GM12873 (cell line): ENCODE measurements at regions not wholly inside any gene's neighbourhood (a gene's known extent, or its start where the extent isn't known, plus 50 kb on each side); places are given as distances from the start of the nearest gene placed in this dataset.

Experiments used
- CTCF ChIP-seq: IDR thresholded peaks from 2 replicates; pipeline ENCODE4 v1.5.1; 2012; ENCODE audit warnings: low read depth, mild to moderate bottlenecking, moderate library complexity, low read length, control low read depth; ENCODE audit not compliant: insufficient read depth; ENCODE audit errors: missing control alignments

GRCh38 chr1:59110271-59110670, 186.6 kb upstream of the FGGY start:
- no peak for TF ChIP-seq CTCF

DNA sequence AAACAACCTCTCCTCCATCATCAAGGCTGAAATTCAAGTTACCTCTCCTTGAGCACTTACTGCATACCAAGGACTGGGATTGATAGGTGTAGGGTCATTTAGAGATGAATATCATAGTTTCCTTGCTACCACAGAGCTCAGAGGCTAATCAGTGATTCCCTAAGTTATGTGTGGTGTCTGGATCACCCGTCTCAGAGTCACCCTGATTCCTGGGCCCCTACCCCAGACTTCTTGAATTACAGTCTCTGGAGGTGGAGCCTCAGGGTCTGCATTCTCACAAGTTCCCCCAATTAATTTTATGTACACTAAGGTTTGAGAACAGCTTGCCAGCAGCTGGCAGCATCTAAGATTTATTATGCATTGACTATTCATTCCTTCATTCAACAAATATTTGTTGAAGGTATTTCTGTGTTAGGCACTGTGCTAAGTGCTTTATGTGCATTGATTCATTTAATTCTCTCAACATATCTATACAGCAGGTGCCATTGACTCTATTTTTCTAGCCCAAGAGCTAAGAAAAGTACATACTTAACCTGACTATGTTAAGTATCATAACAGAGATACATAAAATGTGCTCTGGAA, 182.9 kb upstream of the FGGY start:
- no peak for TF ChIP-seq CTCF

DNA sequence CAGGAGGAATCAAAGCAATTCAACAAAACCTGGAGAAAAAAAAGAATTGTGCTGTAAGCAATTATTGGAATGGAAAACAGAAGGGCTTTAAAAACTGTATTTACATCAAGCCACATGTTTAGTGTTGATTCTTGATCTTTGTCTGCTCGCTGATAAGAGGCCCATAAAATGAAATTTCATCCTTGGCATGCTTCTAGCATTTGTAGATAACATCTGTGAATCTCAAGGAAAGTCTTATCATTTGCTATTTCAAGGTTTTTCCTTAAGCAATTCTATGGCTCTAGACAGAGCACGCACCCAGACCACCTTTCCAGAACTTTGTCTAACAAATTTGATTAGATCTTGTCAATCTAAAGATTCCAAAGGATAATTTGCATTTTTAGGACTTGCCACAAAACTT, 181.0 kb upstream of the FGGY start:
- no peak for TF ChIP-seq CTCF

- TF ChIP-seq CTCF = no peak
Measured at GRCh38 chr1:59116920-59117542, 179.9 kb upstream of the FGGY start.

- TF ChIP-seq CTCF = no peak
Measured at GRCh38 chr1:59122527-59122926, 174.4 kb upstream of the FGGY start.

- TF ChIP-seq CTCF = no peak
Measured at GRCh38 chr1:59123081-59123681, 173.7 kb upstream of the FGGY start.

GRCh38 chr1:59124166-59124565, 172.7 kb upstream of the FGGY start:
- no peak for TF ChIP-seq CTCF
